PC-3 (cell line): ENCODE measurements at regions not wholly inside any gene's neighbourhood (a gene's known extent, or its start where the extent isn't known, plus 50 kb on each side); places are given as distances from the start of the nearest gene placed in this dataset.

Source experiments
- ATAC-seq: fragments of 200-7000 bp; cut with Tn5 transposase; 2 replicates; pipeline ENCODE4 v1.9.1; 2020; ENCODE audit warnings: mild to moderate bottlenecking, moderate library complexity
- BruUV-seq: library from RNA; stranded (reverse); fragments of 400-500 nt; replicated peaks from 2 replicates; lab custom pipeline; 2021; lab: Mats Ljungman, UMichigan
- CTCF ChIA-PET: fragments of 300-600 bp; sonication (Branson Sonifier 250); formaldehyde crosslinking; loops from one replicate; lab custom pipeline; 2022; ENCODE audit warnings: antibody characterized with exemption; lab: Charles Lee
- POLR2A ChIA-PET: fragments of 300-600 bp; sonication (Branson Sonifier 250); formaldehyde crosslinking; loops from one replicate; lab custom pipeline; 2022; ENCODE audit warnings: antibody characterized with exemption; ENCODE audit not compliant: unreplicated experiment; lab: Charles Lee
- DNase-seq: peaks from one replicate; pipeline ENCODE4 v3.0.0-alpha.2; 2015
- H2AFZ ChIP-seq: fragments of 300-600 bp; sonication (generic); 2 replicates; pipeline ENCODE4 v1.6.0; 2016; ENCODE audit warnings: antibody characterized with exemption, low read length
- H3F3A ChIP-seq: fragments of 300-600 bp; sonication (generic); one replicate; pipeline ENCODE4 v1.6.0; 2017; ENCODE audit warnings: antibody characterized with exemption, low read length, control low read depth, mild to moderate bottlenecking; ENCODE audit not compliant: unreplicated experiment
- H3K27ac ChIP-seq: fragments of 300-600 bp; sonication (generic); 2 replicates; pipeline ENCODE4 v1.5.1; 2016; ENCODE audit warnings: mild to moderate bottlenecking, low read length
- H3K27me3 ChIP-seq: fragments of 300-600 bp; sonication (generic); 2 replicates; pipeline ENCODE4 v1.6.1; 2016; ENCODE audit warnings: low read length, mixed read lengths
- H3K36me3 ChIP-seq: fragments of 300-600 bp; sonication (generic); 2 replicates; pipeline ENCODE4 v1.6.1; 2016; ENCODE audit warnings: low read depth, mixed run types, low read length, mixed read lengths
- H3K4me1 ChIP-seq: fragments of 300-600 bp; sonication (generic); 2 replicates; pipeline ENCODE4 v1.5.1; 2016; ENCODE audit warnings: low read length; ENCODE audit not compliant: insufficient read depth
- H3K4me2 ChIP-seq: fragments of 300-600 bp; sonication (generic); 2 replicates; pipeline ENCODE4 v1.6.0; 2016; ENCODE audit warnings: low read length
- H3K4me3 ChIP-seq: fragments of 300-600 bp; sonication (generic); 2 replicates; pipeline ENCODE4 v1.5.1; 2016; ENCODE audit warnings: mild to moderate bottlenecking, low read length, mixed read lengths
- H3K79me2 ChIP-seq: fragments of 300-600 bp; sonication (generic); 2 replicates; pipeline ENCODE4 v1.6.1; 2017; ENCODE audit warnings: low read length, mixed read lengths
- H3K9ac ChIP-seq: fragments of 300-600 bp; sonication (generic); 2 replicates; pipeline ENCODE4 v1.6.0; 2016; ENCODE audit warnings: mild to moderate bottlenecking, low read length
- H3K9me2 ChIP-seq: fragments of 300-600 bp; sonication (generic); replicated peaks from 2 replicates; pipeline ENCODE4 v1.6.1; 2016; ENCODE audit warnings: mixed run types, low read length, mixed read lengths
- H3K9me3 ChIP-seq: fragments of 300-600 bp; sonication (generic); 2 replicates; pipeline ENCODE4 v1.6.1; 2016; ENCODE audit warnings: low read length, mixed read lengths
- H4K20me1 ChIP-seq: fragments of 300-600 bp; sonication (generic); 2 replicates; pipeline ENCODE4 v1.6.1; 2016; ENCODE audit warnings: low read length, mixed read lengths
- EZH2 ChIP-seq: fragments of 300-600 bp; sonication (generic); IDR thresholded peaks from one replicate; pipeline ENCODE4 v1.6.1; 2017; ENCODE audit warnings: antibody characterized with exemption, mild to moderate bottlenecking, low read length; ENCODE audit not compliant: unreplicated experiment
- EZH2phosphoT487 ChIP-seq: fragments of 300-600 bp; sonication (generic); IDR thresholded peaks from 2 replicates; pipeline ENCODE4 v1.6.1; 2018; ENCODE audit warnings: mild to moderate bottlenecking, antibody characterized with exemption, low read length, borderline replicate concordance
- intact Hi-C: fragments of 100-400 bp; cut with micrococcal nuclease; formaldehyde crosslinking; loops from 2 replicates; pipeline ENCODE4 v1.9.0; 2023
- TF ChIP-seq, protein P1 (sequence below): fragments of 300-600 bp; sonication (generic); conservative IDR thresholded peaks from 2 replicates; pipeline ENCODE4 v1.5.1; 2017; ENCODE audit warnings: antibody characterized with exemption, low read depth, mild to moderate bottlenecking, low read length

DNA sequence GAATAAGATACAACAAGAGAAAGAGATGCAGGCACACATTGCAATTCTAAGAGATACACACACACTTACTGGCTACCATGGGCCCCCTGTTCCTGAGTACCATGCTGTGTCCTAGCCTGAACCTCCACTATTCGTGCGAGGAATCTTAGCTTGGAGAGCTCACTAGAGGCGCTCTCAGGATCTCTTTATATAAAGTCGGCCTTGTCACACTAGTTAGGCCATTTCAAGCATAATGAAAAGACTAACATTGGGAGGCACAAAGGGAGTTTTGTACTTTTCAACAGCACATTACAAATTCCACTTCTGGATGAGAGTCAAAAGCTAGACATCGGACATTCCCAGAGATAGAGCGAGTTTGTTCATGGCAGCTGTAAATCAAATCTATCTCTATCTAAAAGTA is 365.2 kb downstream of the DSEL start:
- Histone ChIP-seq H4K20me1 (no peaks in the 10 kb centered on the region), H3K4me3 (no peak overlapping the region), H3K27me3 (no peaks in the 10 kb centered on the region), H3F3A (no peaks in the 10 kb centered on the region), H3K9me3 (no peaks in the 10 kb centered on the region), H2AFZ (no peak overlapping the region), H3K36me3 (no peaks in the 10 kb centered on the region), H3K9me2 (no peaks in the 10 kb centered on the region), H3K27ac (no peak overlapping the region), H3K9ac (no peak overlapping the region), H3K4me1 (no peaks in the 10 kb centered on the region), H3K4me2 (no peak overlapping the region), H3K79me2 (no peaks in the 10 kb centered on the region)
- CTCF ChIA-PET = no interaction called here
- BruUV-seq = no TSS peak
- TF ChIP-seq EZH2phosphoT487 = no peak
- TF ChIP-seq EZH2 = no peak
- TF ChIP-seq, protein P1, sequence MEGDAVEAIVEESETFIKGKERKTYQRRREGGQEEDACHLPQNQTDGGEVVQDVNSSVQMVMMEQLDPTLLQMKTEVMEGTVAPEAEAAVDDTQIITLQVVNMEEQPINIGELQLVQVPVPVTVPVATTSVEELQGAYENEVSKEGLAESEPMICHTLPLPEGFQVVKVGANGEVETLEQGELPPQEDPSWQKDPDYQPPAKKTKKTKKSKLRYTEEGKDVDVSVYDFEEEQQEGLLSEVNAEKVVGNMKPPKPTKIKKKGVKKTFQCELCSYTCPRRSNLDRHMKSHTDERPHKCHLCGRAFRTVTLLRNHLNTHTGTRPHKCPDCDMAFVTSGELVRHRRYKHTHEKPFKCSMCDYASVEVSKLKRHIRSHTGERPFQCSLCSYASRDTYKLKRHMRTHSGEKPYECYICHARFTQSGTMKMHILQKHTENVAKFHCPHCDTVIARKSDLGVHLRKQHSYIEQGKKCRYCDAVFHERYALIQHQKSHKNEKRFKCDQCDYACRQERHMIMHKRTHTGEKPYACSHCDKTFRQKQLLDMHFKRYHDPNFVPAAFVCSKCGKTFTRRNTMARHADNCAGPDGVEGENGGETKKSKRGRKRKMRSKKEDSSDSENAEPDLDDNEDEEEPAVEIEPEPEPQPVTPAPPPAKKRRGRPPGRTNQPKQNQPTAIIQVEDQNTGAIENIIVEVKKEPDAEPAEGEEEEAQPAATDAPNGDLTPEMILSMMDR = no peak
- intact Hi-C loops = no loop called here
- DNase-seq (no peak), ATAC-seq (no peak)
- POLR2A ChIA-PET = no interaction called here

DNA sequence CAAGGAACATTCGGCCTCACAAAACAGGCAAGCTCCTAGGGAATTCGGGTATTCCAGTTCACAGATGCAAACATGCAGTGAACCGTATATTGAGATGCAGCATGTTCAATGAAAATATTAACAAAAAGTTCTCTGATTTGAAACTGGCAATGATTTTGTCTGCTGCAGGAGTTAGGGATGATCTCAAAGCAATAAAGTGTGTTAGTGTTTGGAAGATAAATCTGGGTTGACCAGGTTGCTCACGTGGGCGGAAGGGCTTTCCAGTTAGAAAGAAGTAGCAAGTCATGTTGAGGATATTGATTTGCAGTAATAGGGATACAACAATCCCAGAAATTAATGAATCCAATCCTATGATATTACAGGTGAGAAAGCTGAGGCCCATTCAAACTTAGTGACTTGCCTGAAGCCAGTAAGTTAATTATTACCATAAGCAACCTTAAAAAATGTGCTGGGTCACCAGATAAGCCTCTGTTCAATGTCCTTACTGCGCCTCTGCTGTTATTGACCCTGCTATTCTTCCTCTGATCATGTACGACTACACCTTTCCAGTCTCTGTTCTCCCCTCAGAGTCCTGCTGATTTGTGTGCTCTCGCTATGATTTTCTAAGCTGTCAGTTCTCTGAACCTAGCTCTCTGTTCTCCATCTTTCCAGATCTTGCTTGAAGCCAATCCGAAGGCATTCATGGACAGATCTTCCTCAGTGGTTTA is 370.8 kb downstream of the DSEL start:
- ChIA-PET CTCF (no interaction called here), POLR2A (interaction anchor here (0.6 kb wide), 1 partner anchor 9 kb away, joined by 11 read pairs; no protein-coding TSS in a partner anchor)
- Histone ChIP-seq H3K9ac (no peak overlapping the region), H3K79me2 (no peaks in the 10 kb centered on the region), H3K27ac (no peak overlapping the region), H4K20me1 (no peaks in the 10 kb centered on the region), H3F3A (no peaks in the 10 kb centered on the region), H2AFZ (no peak overlapping the region), H3K9me2 (no peaks in the 10 kb centered on the region), H3K4me3 (no peak overlapping the region), H3K4me1 (0 out of 2 replicates have a peak, but pooled peaks cover 6% of the 10 kb centered on the region), H3K36me3 (no peaks in the 10 kb centered on the region), H3K27me3 (no peaks in the 10 kb centered on the region), H3K4me2 (no peak overlapping the region), H3K9me3 (no peaks in the 10 kb centered on the region)
- DNase-seq (no peak), ATAC-seq (no peak)
- BruUV-seq = no TSS peak
- intact Hi-C loops = no loop called here
- TF ChIP-seq EZH2phosphoT487 (no peak), EZH2 (no peak)
- TF ChIP-seq, protein P1 = no peak

GRCh38 chr18:67144329-67144728 is 372.2 kb downstream of the DSEL start:
- no peak for TF ChIP-seq EZH2
- no peak for TF ChIP-seq EZH2phosphoT487
- TF ChIP-seq, protein P1 = no peak
- H3K36me3 ChIP-seq = no peaks in the 10 kb centered on the region
- no peak overlapping the region for H3K4me2 ChIP-seq
- ATAC-seq (no peak), DNase-seq (no peak)
- POLR2A ChIA-PET = no interaction called here
- H3K9me3 ChIP-seq = no peaks in the 10 kb centered on the region
- no peaks in the 10 kb centered on the region for H3K27me3 ChIP-seq
- H3K9me2 ChIP-seq = no peaks in the 10 kb centered on the region
- no TSS peak for BruUV-seq
- 0 out of 2 replicates have a peak, but pooled peaks cover 6% of the 10 kb centered on the region for H3K4me1 ChIP-seq
- no peaks in the 10 kb centered on the region for H3K79me2 ChIP-seq
- H2AFZ ChIP-seq = no peak overlapping the region
- H4K20me1 ChIP-seq = no peaks in the 10 kb centered on the region
- no peak overlapping the region for H3K27ac ChIP-seq
- intact Hi-C loops = no loop called here
- CTCF ChIA-PET = no interaction called here
- H3K4me3 ChIP-seq = no peak overlapping the region
- no peak overlapping the region for H3K9ac ChIP-seq
- H3F3A ChIP-seq = no peaks in the 10 kb centered on the region
